ENCODE measurements at regions not wholly inside any gene's neighbourhood (a gene's known extent, or its start where the extent isn't known, plus 50 kb on each side); places are given as distances from the start of the nearest gene placed in this dataset.

GRCh38 chr17:14510136-14510535 is 209.3 kb downstream of the HS3ST3B1 start:
- H3K4me3 ChIP-seq (ENCODE audit: control insufficient read depth, low read depth, low read length), result no peak overlapping the region
- peak; percentile 11 for DNase-seq (ENCODE audit: low read depth)
- no peak for TF ChIP-seq CTCF (IDR thresholded peaks at IDR 0.05; ENCODE audit: control insufficient read depth, insufficient read depth, low read depth, low read length, missing control alignments)

GRCh38 chr17:14508156-14508555 is 207.3 kb downstream of the HS3ST3B1 start:
- DNase-seq (ENCODE audit: low read depth), result no peak
- no peak overlapping the region for H3K4me3 ChIP-seq (ENCODE audit: control insufficient read depth, low read depth, low read length)
- TF ChIP-seq CTCF (IDR thresholded peaks at IDR 0.05; ENCODE audit: control insufficient read depth, insufficient read depth, low read depth, low read length, missing control alignments), result no peak

GRCh38 chr17:14506364-14506763 is 205.5 kb downstream of the HS3ST3B1 start:
- no peak for DNase-seq (ENCODE audit: low read depth)
- no peak overlapping the region for H3K4me3 ChIP-seq (ENCODE audit: control insufficient read depth, low read depth, low read length)
- TF ChIP-seq CTCF (IDR thresholded peaks at IDR 0.05; ENCODE audit: control insufficient read depth, insufficient read depth, low read depth, low read length, missing control alignments), result no peak

GRCh38 chr17:14505606-14506005 is 204.7 kb downstream of the HS3ST3B1 start:
- DNase-seq (ENCODE audit: low read depth), result no peak
- TF ChIP-seq CTCF (IDR thresholded peaks at IDR 0.05; ENCODE audit: control insufficient read depth, insufficient read depth, low read depth, low read length, missing control alignments), result no peak
- H3K4me3 ChIP-seq (ENCODE audit: control insufficient read depth, low read depth, low read length), result no peak overlapping the region

- no peak for TF ChIP-seq CTCF (IDR thresholded peaks at IDR 0.05; ENCODE audit: control insufficient read depth, insufficient read depth, low read depth, low read length, missing control alignments)
- H3K4me3 ChIP-seq (ENCODE audit: control insufficient read depth, low read depth, low read length), result no peak overlapping the region
- DNase-seq (ENCODE audit: low read depth), result no peak
These were observed 199.1 kb downstream of the HS3ST3B1 start for GRCh38 chr17:14499976-14500375.

- no peak for TF ChIP-seq CTCF (IDR thresholded peaks at IDR 0.05; ENCODE audit: control insufficient read depth, insufficient read depth, low read depth, low read length, missing control alignments)
- no peak for DNase-seq (ENCODE audit: low read depth)
These were observed 197.9 kb downstream of the HS3ST3B1 start for GRCh38 chr17:14498812-14499211.

GRCh38 chr17:14494161-14494560 is 193.3 kb downstream of the HS3ST3B1 start:
- TF ChIP-seq CTCF (IDR thresholded peaks at IDR 0.05; ENCODE audit: control insufficient read depth, insufficient read depth, low read depth, low read length, missing control alignments), result no peak

More at GRCh38 chr17:14498812-14499211, 197.9 kb downstream of the HS3ST3B1 start:
- no peak overlapping the region for H3K4me3 ChIP-seq (ENCODE audit: control insufficient read depth, low read depth, low read length)

More at GRCh38 chr17:14494161-14494560, 193.3 kb downstream of the HS3ST3B1 start:
- H3K4me3 ChIP-seq (ENCODE audit: control insufficient read depth, low read depth, low read length), result no peak overlapping the region
- no peak for DNase-seq (ENCODE audit: low read depth)
